MM.1S (cell line): ENCODE measurements at regions not wholly inside any gene's neighbourhood (a gene's known extent, or its start where the extent isn't known, plus 50 kb on each side); places are given as distances from the start of the nearest gene placed in this dataset.

Source experiments
- DNase-seq: peaks from one replicate; pipeline ENCODE4 v3.0.0-alpha.2; 2015
- H2AFZ ChIP-seq: fragments of 300-600 bp; sonication (generic); 2 replicates; pipeline ENCODE4 v1.6.0; 2016; ENCODE audit warnings: antibody characterized with exemption, low read length
- H3F3A ChIP-seq: fragments of 300-600 bp; sonication (generic); 2 replicates; pipeline ENCODE4 v1.6.1; 2016; ENCODE audit warnings: mild to moderate bottlenecking, antibody characterized with exemption, low read length, moderate library complexity, mixed read lengths; ENCODE audit not compliant: insufficient read depth
- H3K27ac ChIP-seq: fragments of 300-600 bp; sonication (generic); 2 replicates; pipeline ENCODE4 v1.5.1; 2016; ENCODE audit warnings: mild to moderate bottlenecking, low read length
- H3K27me3 ChIP-seq: fragments of 300-600 bp; sonication (generic); replicated peaks from 2 replicates; pipeline ENCODE4 v1.6.0; 2016; ENCODE audit warnings: low read length; ENCODE audit not compliant: insufficient read depth
- H3K36me3 ChIP-seq: fragments of 300-600 bp; sonication (generic); replicated peaks from 2 replicates; pipeline ENCODE4 v1.6.1; 2016; ENCODE audit warnings: mild to moderate bottlenecking, low read length, mixed read lengths; ENCODE audit not compliant: insufficient read depth
- H3K4me1 ChIP-seq: fragments of 300-600 bp; sonication (generic); 2 replicates; pipeline ENCODE4 v1.6.1; 2016; ENCODE audit warnings: low read length, mixed read lengths
- H3K4me2 ChIP-seq: fragments of 300-600 bp; sonication (generic); 2 replicates; pipeline ENCODE4 v1.6.0; 2016; ENCODE audit warnings: low read depth, low read length
- H3K4me3 ChIP-seq: fragments of 300-600 bp; sonication (generic); 2 replicates; pipeline ENCODE4 v1.5.1; 2016; ENCODE audit warnings: low read length, mixed read lengths
- H3K79me2 ChIP-seq: fragments of 300-600 bp; sonication (generic); 2 replicates; pipeline ENCODE4 v1.6.1; 2016; ENCODE audit warnings: mixed run types, low read length, mixed read lengths
- H3K9ac ChIP-seq: fragments of 300-600 bp; sonication (generic); 2 replicates; pipeline ENCODE4 v1.6.1; 2016; ENCODE audit warnings: low read length, mixed read lengths
- H3K9me2 ChIP-seq: fragments of 300-600 bp; sonication (generic); replicated peaks from 2 replicates; pipeline ENCODE4 v1.6.1; 2016; ENCODE audit warnings: mild to moderate bottlenecking, low read length, mixed read lengths; ENCODE audit not compliant: insufficient read depth
- H3K9me3 ChIP-seq: fragments of 300-600 bp; sonication (generic); replicated peaks from 2 replicates; pipeline ENCODE4 v1.6.1; 2016; ENCODE audit warnings: mild to moderate bottlenecking, low read length, mixed read lengths; ENCODE audit not compliant: insufficient read depth
- H4K20me1 ChIP-seq: fragments of 300-600 bp; sonication (generic); 2 replicates; pipeline ENCODE4 v1.6.1; 2016; ENCODE audit warnings: mild to moderate bottlenecking, low read length, moderate library complexity, mixed read lengths; ENCODE audit not compliant: insufficient read depth
- CTCF ChIP-seq: fragments of 300-600 bp; sonication (generic); IDR thresholded peaks from 2 replicates; pipeline ENCODE4 v1.5.1; 2016; ENCODE audit warnings: antibody characterized with exemption, low read length, mixed read lengths
- EZH2 ChIP-seq: fragments of 300-600 bp; sonication (generic); optimal IDR thresholded peaks from 2 replicates; pipeline ENCODE3; 2017; ENCODE audit warnings: low read depth, mild to moderate bottlenecking, antibody characterized with exemption, low read length, mixed read lengths
- EZH2phosphoT487 ChIP-seq: fragments of 300-600 bp; sonication (generic); IDR thresholded peaks from 2 replicates; pipeline ENCODE4 v1.6.1; 2018; ENCODE audit warnings: antibody characterized with exemption, low read length

DNA sequence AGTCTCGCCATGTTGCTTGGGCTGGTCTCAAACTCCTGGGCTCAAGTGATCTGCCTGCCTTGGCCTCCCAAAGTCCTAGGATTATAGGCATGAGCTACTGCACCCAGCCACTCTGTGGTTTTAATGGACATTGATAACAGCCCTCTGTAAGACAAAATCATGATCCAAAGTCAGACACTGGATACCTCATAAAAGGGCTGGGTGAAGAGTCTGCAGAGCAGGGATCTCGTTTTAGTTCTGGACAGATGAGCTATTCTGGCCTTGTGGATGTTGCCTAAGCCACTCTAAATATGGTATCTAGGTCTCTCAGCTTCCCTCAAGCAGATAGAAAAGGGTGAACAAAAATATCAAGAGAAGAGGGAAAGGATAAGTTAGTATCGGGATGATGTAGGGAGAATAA lies 133.4 kb upstream of the OSMR start:
- H3F3A ChIP-seq = no peaks in the 10 kb centered on the region
- no peak overlapping the region for H3K4me3 ChIP-seq
- H3K4me2 ChIP-seq = no peak overlapping the region
- no peaks in the 10 kb centered on the region for H3K9me3 ChIP-seq
- no peaks in the 10 kb centered on the region for H3K36me3 ChIP-seq
- DNase-seq = no peak
- TF ChIP-seq CTCF (no peak), EZH2 (no peak), EZH2phosphoT487 (no peak)
- H4K20me1 ChIP-seq = no peaks in the 10 kb centered on the region
- no peaks in the 10 kb centered on the region for H3K9me2 ChIP-seq
- H3K9ac ChIP-seq = no peak overlapping the region
- no peaks in the 10 kb centered on the region for H3K27me3 ChIP-seq
- H3K27ac ChIP-seq = no peak overlapping the region
- no peak overlapping the region for H2AFZ ChIP-seq
- no peaks in the 10 kb centered on the region for H3K79me2 ChIP-seq
- H3K4me1 ChIP-seq = no peaks in the 10 kb centered on the region

DNA sequence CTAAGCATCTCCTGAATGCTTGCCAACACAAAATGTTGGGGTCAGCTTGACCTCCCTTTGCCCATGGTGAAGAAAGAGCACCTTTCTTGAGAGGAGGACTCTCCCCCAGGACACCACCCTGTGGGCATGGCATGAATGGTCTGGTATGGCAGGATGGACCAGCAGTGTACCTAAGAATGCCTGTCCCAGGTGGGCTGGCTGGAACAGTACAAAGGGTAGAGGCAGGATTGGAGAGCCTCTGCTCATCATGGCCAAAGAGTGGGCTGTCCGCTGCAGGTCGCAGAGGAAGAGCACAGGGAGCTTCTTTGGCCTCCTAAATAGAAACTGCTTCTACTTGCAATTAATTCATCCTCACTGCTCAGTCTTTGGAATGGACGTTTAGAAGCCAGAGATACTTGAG lies 131.6 kb upstream of the OSMR start:
- Histone ChIP-seq H3K4me1 (no peaks in the 10 kb centered on the region), H3K9me2 (no peaks in the 10 kb centered on the region)
- no peak for TF ChIP-seq CTCF
- no peak for TF ChIP-seq EZH2phosphoT487
- no peak for TF ChIP-seq EZH2

DNA sequence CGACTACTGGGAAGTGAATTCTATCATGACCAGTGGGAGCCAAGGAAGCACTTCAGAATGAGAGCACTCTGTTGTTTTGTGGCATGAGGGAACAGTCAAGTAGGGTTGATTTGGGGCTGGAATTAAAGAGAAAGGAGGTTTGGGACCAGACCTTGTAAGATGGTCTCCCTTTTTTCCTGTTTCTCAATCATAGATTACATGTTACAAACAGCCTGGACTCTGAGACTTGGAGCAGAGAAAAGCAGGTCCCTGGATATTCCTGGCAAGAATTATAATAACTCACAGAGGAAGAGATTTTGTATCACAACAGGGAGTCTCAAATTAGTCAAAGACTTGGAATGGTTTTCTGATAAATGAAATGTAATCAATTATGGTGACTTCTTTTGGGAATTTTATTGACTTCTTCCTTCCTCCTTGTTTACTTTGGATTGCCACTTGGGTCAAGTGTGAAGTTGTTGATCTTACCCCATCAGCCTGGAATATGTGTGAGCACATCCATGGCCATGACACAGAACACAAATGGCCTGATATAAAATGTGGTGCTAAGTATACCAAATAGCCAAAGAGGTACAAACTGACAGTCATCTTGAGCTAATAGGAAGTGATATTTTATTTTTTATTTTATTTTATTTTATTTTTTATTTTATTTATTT lies 131.0 kb upstream of the OSMR start:
- Histone ChIP-seq H3F3A (no peaks in the 10 kb centered on the region), H3K4me3 (no peak overlapping the region), H3K9ac (no peak overlapping the region), H3K27me3 (no peaks in the 10 kb centered on the region), H3K4me1 (no peaks in the 10 kb centered on the region), H3K79me2 (no peaks in the 10 kb centered on the region), H3K36me3 (no peaks in the 10 kb centered on the region), H3K9me2 (no peaks in the 10 kb centered on the region), H3K27ac (no peak overlapping the region), H3K4me2 (no peak overlapping the region), H2AFZ (no peak overlapping the region), H3K9me3 (no peaks in the 10 kb centered on the region), H4K20me1 (no peaks in the 10 kb centered on the region)
- no peak for TF ChIP-seq CTCF
- TF ChIP-seq EZH2 = no peak
- no peak for TF ChIP-seq EZH2phosphoT487
- DNase-seq = no peak

More for the DNA sequence above, 131.6 kb upstream of the OSMR start:
- H3K4me3 ChIP-seq = no peak overlapping the region
- H3K79me2 ChIP-seq = no peaks in the 10 kb centered on the region
- no peaks in the 10 kb centered on the region for H3K9me3 ChIP-seq
- H3K4me2 ChIP-seq = no peak overlapping the region
- no peak overlapping the region for H2AFZ ChIP-seq
- H3K36me3 ChIP-seq = no peaks in the 10 kb centered on the region
- no peaks in the 10 kb centered on the region for H3K27me3 ChIP-seq
- H4K20me1 ChIP-seq = no peaks in the 10 kb centered on the region
- H3K27ac ChIP-seq = no peak overlapping the region
- H3K9ac ChIP-seq = no peak overlapping the region
- no peak for DNase-seq
- H3F3A ChIP-seq = no peaks in the 10 kb centered on the region
